NCI-H748 (cell line): ENCODE measurements at regions not wholly inside any gene's neighbourhood (a gene's known extent, or its start where the extent isn't known, plus 50 kb on each side); places are given as distances from the start of the nearest gene placed in this dataset.
"Not testable (repeated sequence)": the region's sequence is repeated elsewhere in the genome, so short reads cannot be mapped to it uniquely, and the experiment has no call there.

Experiments used
- DNase-seq: peaks from one replicate; lab custom pipeline; 2025; ENCODE audit not compliant: unreplicated experiment; lab: John Stamatoyannopoulos, UW

- no peak for DNase-seq
Measured at GRCh38 chr10:63077800-63078199, 55.3 kb upstream of the NRBF2 start.

- no peak for DNase-seq
Measured at GRCh38 chr10:63072951-63073350, 60.2 kb upstream of the NRBF2 start.

- peak; percentile 43 for DNase-seq
Measured at GRCh38 chr10:63071145-63071544, 62.0 kb upstream of the NRBF2 start.

GRCh38 chr10:63069318-63069717 is 63.8 kb upstream of the NRBF2 start:
- DNase-seq = no peak

GRCh38 chr10:63068246-63068645 is 64.9 kb upstream of the NRBF2 start:
- DNase-seq = no peak

GRCh38 chr10:63066606-63067005 is 66.5 kb upstream of the NRBF2 start:
- DNase-seq = no peak

GRCh38 chr10:63064706-63065105 is 68.4 kb upstream of the NRBF2 start:
- DNase-seq = no peak

GRCh38 chr10:63058236-63058635 is 74.9 kb upstream of the NRBF2 start:
- DNase-seq = no peak

- DNase-seq = no peak
Measured at GRCh38 chr10:63057509-63057908, 75.6 kb upstream of the NRBF2 start.

GRCh38 chr10:63055705-63056104 is 77.4 kb upstream of the NRBF2 start:
- DNase-seq = no peak

- no peak for DNase-seq
Measured at GRCh38 chr10:63054889-63055611, 78.1 kb upstream of the NRBF2 start.

- no peak for DNase-seq
Measured at GRCh38 chr10:63052083-63052482, 81.0 kb upstream of the NRBF2 start.

- DNase-seq = no peak
Measured at GRCh38 chr10:63042256-63042655, 90.9 kb upstream of the NRBF2 start.

- not testable (repeated sequence) for DNase-seq
Measured at GRCh38 chr10:63033616-63034185, 99.4 kb upstream of the NRBF2 start.

- DNase-seq = no peak
Measured at GRCh38 chr10:63030536-63030935, 102.6 kb upstream of the NRBF2 start.

GRCh38 chr10:63027531-63027930 is 105.6 kb upstream of the NRBF2 start:
- DNase-seq = no peak

- no peak for DNase-seq
Measured at GRCh38 chr10:63021225-63021624, 111.9 kb upstream of the NRBF2 start.

GRCh38 chr10:63013755-63014154 is 119.4 kb upstream of the NRBF2 start:
- no peak for DNase-seq

- no peak for DNase-seq
Measured at GRCh38 chr10:63012623-63013022, 120.5 kb upstream of the NRBF2 start.

- no peak for DNase-seq
Measured at GRCh38 chr10:63010203-63010602, 122.9 kb upstream of the NRBF2 start.

- no peak for DNase-seq
Measured at GRCh38 chr10:63008491-63008890, 124.6 kb upstream of the NRBF2 start.

GRCh38 chr10:63007112-63007511 is 126.0 kb upstream of the NRBF2 start:
- DNase-seq = peak; percentile 1

GRCh38 chr10:63005246-63005645 is 127.9 kb upstream of the NRBF2 start:
- no peak for DNase-seq
